Memory B cell (primary cell): ENCODE measurements at regions not wholly inside any gene's neighbourhood (a gene's known extent, or its start where the extent isn't known, plus 50 kb on each side); places are given as distances from the start of the nearest gene placed in this dataset.
"Not testable (repeated sequence)": the region's sequence is repeated elsewhere in the genome, so short reads cannot be mapped to it uniquely, and the experiment has no call there.

ENCODE experiments used
- ATAC-seq: fragments of 150-1000 bp; cut with Tn5 transposase; 2 replicates; pipeline ENCODE4 v1.10.0; 2021; ENCODE audit warnings: low read depth, mild to moderate bottlenecking, moderate library complexity
- DNase-seq, 2 donors: peaks; one replicate each; pipeline ENCODE4 v3.0.0; 2022; ENCODE audit warnings: low spot score in 2 of 2
- H3K27ac Mint-ChIP-seq: one replicate; pipeline ENCODE4 v1.8.0; 2022; ENCODE audit warnings: mild to moderate bottlenecking, moderate library complexity, mixed read lengths
- H3K27me3 Mint-ChIP-seq: one replicate; pipeline ENCODE4 v1.8.0; 2022; ENCODE audit warnings: mixed read lengths
- H3K36me3 Mint-ChIP-seq: one replicate; pipeline ENCODE4 v1.8.0; 2022; ENCODE audit warnings: mild to moderate bottlenecking, mixed read lengths
- H3K4me1 Mint-ChIP-seq: one replicate; pipeline ENCODE4 v1.8.0; 2022; ENCODE audit warnings: mixed read lengths
- H3K4me3 Mint-ChIP-seq: one replicate; pipeline ENCODE4 v1.8.0; 2022; ENCODE audit warnings: mild to moderate bottlenecking, moderate library complexity, mixed read lengths
- H3K9me3 Mint-ChIP-seq: one replicate; pipeline ENCODE4 v1.8.0; 2022; ENCODE audit warnings: mixed read lengths

GRCh38 chr5:32936329-32936728 is 225.2 kb downstream of the NPR3 start:
- no peak overlapping the region for H3K4me3 Mint-ChIP-seq
- H3K36me3 Mint-ChIP-seq = no peaks in the 10 kb centered on the region
- peaks cover 2% of the 10 kb centered on the region for H3K9me3 Mint-ChIP-seq
- no peak overlapping the region for H3K27ac Mint-ChIP-seq
- H3K4me1 Mint-ChIP-seq = no peaks in the 10 kb centered on the region
- no peaks in the 10 kb centered on the region for H3K27me3 Mint-ChIP-seq
- DNase-seq (no peak), ATAC-seq (no peak)

- no peak overlapping the region for H3K27ac Mint-ChIP-seq
- no peak overlapping the region for H3K4me3 Mint-ChIP-seq
- DNase-seq (no peak), ATAC-seq (no peak)
- H3K27me3 Mint-ChIP-seq = no peaks in the 10 kb centered on the region
- peaks cover 11% of the 10 kb centered on the region for H3K9me3 Mint-ChIP-seq
- H3K36me3 Mint-ChIP-seq = no peaks in the 10 kb centered on the region
- no peaks in the 10 kb centered on the region for H3K4me1 Mint-ChIP-seq
Observed at GRCh38 chr5:32942225-32942989, 231.3 kb downstream of the NPR3 start.

GRCh38 chr5:32949286-32949970 is 238.3 kb downstream of the NPR3 start:
- Mint-ChIP-seq H3K9me3 (peaks cover 1% of the 10 kb centered on the region), H3K4me1 (no peaks in the 10 kb centered on the region), H3K36me3 (no peaks in the 10 kb centered on the region), H3K27me3 (no peaks in the 10 kb centered on the region), H3K4me3 (no peak overlapping the region), H3K27ac (no peak overlapping the region)
- DNase-seq (no peak), ATAC-seq (no peak)

- peaks cover 4% of the 10 kb centered on the region for H3K9me3 Mint-ChIP-seq
- no peak for ATAC-seq
- no peak overlapping the region for H3K27ac Mint-ChIP-seq
- no peaks in the 10 kb centered on the region for H3K4me1 Mint-ChIP-seq
- no peaks in the 10 kb centered on the region for H3K36me3 Mint-ChIP-seq
- DNase-seq = no peak
- H3K4me3 Mint-ChIP-seq = no peak overlapping the region
- H3K27me3 Mint-ChIP-seq = no peaks in the 10 kb centered on the region
Observed at GRCh38 chr5:32951003-32951402, 239.9 kb downstream of the NPR3 start.

- no peaks in the 10 kb centered on the region for H3K4me1 Mint-ChIP-seq
Observed at GRCh38 chr5:32951878-32952277, 240.8 kb downstream of the NPR3 start.

GRCh38 chr5:32952421-32952820 is 241.3 kb downstream of the NPR3 start:
- ATAC-seq, H3K36me3 Mint-ChIP-seq, H3K9me3 Mint-ChIP-seq, H3K27me3 Mint-ChIP-seq, DNase-seq, H3K27ac Mint-ChIP-seq, H3K4me3 Mint-ChIP-seq, H3K4me1 Mint-ChIP-seq: not testable (repeated sequence)

More at GRCh38 chr5:32951878-32952277, 240.8 kb downstream of the NPR3 start:
- Mint-ChIP-seq H3K27me3 (no peaks in the 10 kb centered on the region), H3K27ac (no peak overlapping the region), H3K9me3 (peaks cover 3% of the 10 kb centered on the region), H3K4me3 (no peak overlapping the region), H3K36me3 (no peaks in the 10 kb centered on the region)
- no peak for DNase-seq
- ATAC-seq = no peak

- Mint-ChIP-seq H3K27ac (no peak overlapping the region), H3K4me1 (no peaks in the 10 kb centered on the region), H3K27me3 (no peaks in the 10 kb centered on the region), H3K4me3 (no peak overlapping the region), H3K36me3 (no peaks in the 10 kb centered on the region), H3K9me3 (peaks cover 8% of the 10 kb centered on the region)
- DNase-seq (no peak), ATAC-seq (no peak)
Observed at GRCh38 chr5:32953694-32954093, 242.6 kb downstream of the NPR3 start.

GRCh38 chr5:32955814-32956213 is 244.7 kb downstream of the NPR3 start:
- Mint-ChIP-seq H3K9me3 (peaks cover 9% of the 10 kb centered on the region), H3K27ac (no peak overlapping the region)
- ATAC-seq = no peak

GRCh38 chr5:32960340-32961058 is 249.4 kb downstream of the NPR3 start:
- no peaks in the 10 kb centered on the region for H3K36me3 Mint-ChIP-seq
- ATAC-seq (no peak), DNase-seq (no peak)
- no peaks in the 10 kb centered on the region for H3K4me1 Mint-ChIP-seq
- H3K4me3 Mint-ChIP-seq = no peak overlapping the region
- no peaks in the 10 kb centered on the region for H3K27me3 Mint-ChIP-seq
- H3K27ac Mint-ChIP-seq = no peak overlapping the region
- H3K9me3 Mint-ChIP-seq = peaks cover 8% of the 10 kb centered on the region

More at GRCh38 chr5:32955814-32956213, 244.7 kb downstream of the NPR3 start:
- H3K27me3 Mint-ChIP-seq = no peaks in the 10 kb centered on the region
- H3K4me1 Mint-ChIP-seq = no peaks in the 10 kb centered on the region
- H3K4me3 Mint-ChIP-seq = no peak overlapping the region
- no peaks in the 10 kb centered on the region for H3K36me3 Mint-ChIP-seq
- no peak for DNase-seq

- ATAC-seq (no peak), DNase-seq (no peak)
- H3K9me3 Mint-ChIP-seq = peaks cover 8% of the 10 kb centered on the region
- H3K36me3 Mint-ChIP-seq = no peaks in the 10 kb centered on the region
- H3K27me3 Mint-ChIP-seq = no peaks in the 10 kb centered on the region
- H3K27ac Mint-ChIP-seq = no peak overlapping the region
- H3K4me1 Mint-ChIP-seq = no peaks in the 10 kb centered on the region
- H3K4me3 Mint-ChIP-seq = no peak overlapping the region
Observed at GRCh38 chr5:32961059-32961415, 249.9 kb downstream of the NPR3 start.

- peaks cover 1% of the 10 kb centered on the region for H3K9me3 Mint-ChIP-seq
- H3K27ac Mint-ChIP-seq = no peak overlapping the region
- DNase-seq (no peak), ATAC-seq (no peak)
- H3K36me3 Mint-ChIP-seq = no peaks in the 10 kb centered on the region
- no peak overlapping the region for H3K4me3 Mint-ChIP-seq
- H3K4me1 Mint-ChIP-seq = no peaks in the 10 kb centered on the region
- no peaks in the 10 kb centered on the region for H3K27me3 Mint-ChIP-seq
Observed at GRCh38 chr5:32964261-32964660, 253.1 kb downstream of the NPR3 start.

- no peaks in the 10 kb centered on the region for H3K9me3 Mint-ChIP-seq
- DNase-seq = no peak
- H3K36me3 Mint-ChIP-seq = no peaks in the 10 kb centered on the region
- no peak overlapping the region for H3K27ac Mint-ChIP-seq
- no peaks in the 10 kb centered on the region for H3K27me3 Mint-ChIP-seq
- ATAC-seq = no peak
- H3K4me3 Mint-ChIP-seq = no peak overlapping the region
- no peaks in the 10 kb centered on the region for H3K4me1 Mint-ChIP-seq
Observed at GRCh38 chr5:32973646-32974045, 262.5 kb downstream of the NPR3 start.

GRCh38 chr5:32975656-32976375 is 264.7 kb downstream of the NPR3 start:
- Mint-ChIP-seq H3K4me3 (no peak overlapping the region), H3K4me1 (no peaks in the 10 kb centered on the region), H3K27me3 (no peaks in the 10 kb centered on the region), H3K9me3 (peaks cover 4% of the 10 kb centered on the region), H3K36me3 (no peaks in the 10 kb centered on the region), H3K27ac (no peak overlapping the region)
- DNase-seq (no peak), ATAC-seq (no peak)

- H3K4me1 Mint-ChIP-seq = no peaks in the 10 kb centered on the region
- ATAC-seq (no peak), DNase-seq (no peak)
- no peak overlapping the region for H3K4me3 Mint-ChIP-seq
- H3K27ac Mint-ChIP-seq = no peak overlapping the region
- H3K36me3 Mint-ChIP-seq = no peaks in the 10 kb centered on the region
- no peaks in the 10 kb centered on the region for H3K27me3 Mint-ChIP-seq
- peaks cover 11% of the 10 kb centered on the region for H3K9me3 Mint-ChIP-seq
Observed at GRCh38 chr5:32981061-32981460, 269.9 kb downstream of the NPR3 start.
